HG03520 (cell line): ENCODE measurements at regions not wholly inside any gene's neighbourhood (a gene's known extent, or its start where the extent isn't known, plus 50 kb on each side); places are given as distances from the start of the nearest gene placed in this dataset.
A peak's percentile ranks its signal among the peaks of the same experiment; 100 is the strongest.
"Not testable (repeated sequence)": the region's sequence is repeated elsewhere in the genome, so short reads cannot be mapped to it uniquely, and the experiment has no call there.

Experiments used
- ATAC-seq: cut with Tn5 transposase; IDR thresholded peaks from one replicate; pipeline ENCODE4 v1.9.1; 2021; ENCODE audit warnings: mild to moderate bottlenecking, moderate library complexity; ENCODE audit not compliant: unreplicated experiment

DNA sequence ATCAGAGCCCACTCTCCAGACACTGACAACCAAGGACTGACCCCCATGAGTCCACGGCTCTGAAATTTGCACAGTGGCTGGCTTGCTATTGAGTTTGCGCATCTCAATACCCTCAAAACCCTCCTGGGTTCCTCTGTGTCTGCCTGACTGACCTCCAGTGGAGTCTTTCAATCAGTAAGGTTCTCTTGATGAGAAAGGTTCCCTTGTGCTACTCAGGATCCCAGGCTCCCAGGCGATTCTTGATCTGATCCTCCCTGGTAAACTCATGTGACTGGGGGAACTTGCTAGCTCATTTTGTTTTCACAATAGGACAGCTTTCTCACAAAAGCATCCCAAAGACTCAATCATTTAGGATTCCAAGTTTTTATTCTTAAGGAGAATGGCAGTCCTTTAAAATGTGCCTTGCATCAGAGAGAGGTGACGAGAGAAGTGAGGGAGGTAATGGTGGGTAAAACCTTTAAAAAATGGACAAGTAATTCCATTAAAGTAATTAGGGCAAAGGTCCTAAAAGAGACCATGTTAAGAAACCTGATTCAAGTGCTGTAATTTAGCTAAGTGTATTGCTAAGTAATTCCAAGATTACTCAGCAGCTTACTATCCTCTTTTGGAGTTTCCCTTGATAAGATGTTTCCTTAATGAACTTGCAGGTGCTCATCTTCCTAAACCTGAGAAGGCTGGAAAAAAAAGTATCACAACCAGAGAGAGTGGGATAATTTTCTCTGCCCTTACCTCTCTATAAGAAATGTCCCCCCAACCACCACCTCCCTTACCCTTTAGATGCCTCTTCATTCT is 304.7 kb upstream of the SGK1 start:
- no peak for ATAC-seq

DNA sequence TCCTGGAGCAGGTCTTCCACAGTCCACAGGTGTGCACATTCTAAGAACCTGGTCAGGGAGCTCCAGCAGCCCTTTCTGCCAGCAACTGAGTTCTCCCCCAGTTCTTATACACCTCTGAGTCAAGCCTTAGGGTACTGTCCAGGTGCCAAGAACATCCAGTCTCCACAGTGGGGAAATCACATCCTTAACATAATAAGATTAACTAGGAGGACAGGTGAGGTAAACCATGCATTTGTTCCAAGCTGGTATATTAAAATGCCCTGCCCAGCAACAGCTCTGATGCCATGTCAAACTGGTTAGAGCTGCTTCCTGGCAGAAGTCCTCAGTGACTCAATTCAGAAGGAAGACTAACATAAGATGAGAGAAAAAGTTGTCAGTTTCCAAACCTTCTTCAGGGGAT is 303.9 kb upstream of the SGK1 start:
- ATAC-seq, result no peak

DNA sequence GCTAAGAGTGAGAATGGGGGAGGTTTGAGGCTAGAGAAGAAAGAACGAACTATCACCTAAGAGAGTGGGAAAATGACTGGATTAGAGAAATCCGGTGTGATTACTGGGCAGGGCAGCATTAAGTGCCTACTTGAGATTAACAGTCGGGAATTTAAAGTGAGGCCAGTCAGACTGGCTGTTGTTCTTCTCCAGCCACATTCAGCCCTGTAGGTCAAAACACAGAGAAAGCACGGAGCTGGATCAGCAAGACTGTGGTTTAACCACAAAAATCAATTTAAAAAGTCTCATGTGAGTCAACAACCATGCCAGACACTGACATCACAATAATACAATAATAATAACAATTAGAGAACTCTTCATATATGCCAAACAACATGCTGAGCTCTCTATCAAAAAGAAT is 301.9 kb upstream of the SGK1 start:
- ATAC-seq, result no peak

DNA sequence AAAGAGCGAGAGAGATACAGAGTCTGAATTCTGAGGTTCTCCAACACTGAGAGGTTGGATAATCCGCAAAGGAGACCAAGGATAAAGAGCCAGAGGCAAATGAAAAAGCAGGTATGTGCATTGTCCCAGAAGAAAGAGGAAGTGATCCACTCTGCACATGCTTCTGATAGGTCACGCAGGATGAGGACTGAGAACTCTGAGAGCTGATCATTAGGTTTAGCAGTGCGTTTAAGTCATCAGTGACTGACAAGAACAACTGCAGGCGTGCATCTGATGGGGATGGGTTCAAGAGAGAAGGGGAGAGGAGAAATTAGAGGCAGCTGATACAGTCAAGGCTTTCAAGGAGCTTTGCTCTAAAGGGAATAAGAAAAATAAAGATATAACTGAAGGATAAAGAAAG is 301.2 kb upstream of the SGK1 start:
- ATAC-seq, result peak; percentile 74

DNA sequence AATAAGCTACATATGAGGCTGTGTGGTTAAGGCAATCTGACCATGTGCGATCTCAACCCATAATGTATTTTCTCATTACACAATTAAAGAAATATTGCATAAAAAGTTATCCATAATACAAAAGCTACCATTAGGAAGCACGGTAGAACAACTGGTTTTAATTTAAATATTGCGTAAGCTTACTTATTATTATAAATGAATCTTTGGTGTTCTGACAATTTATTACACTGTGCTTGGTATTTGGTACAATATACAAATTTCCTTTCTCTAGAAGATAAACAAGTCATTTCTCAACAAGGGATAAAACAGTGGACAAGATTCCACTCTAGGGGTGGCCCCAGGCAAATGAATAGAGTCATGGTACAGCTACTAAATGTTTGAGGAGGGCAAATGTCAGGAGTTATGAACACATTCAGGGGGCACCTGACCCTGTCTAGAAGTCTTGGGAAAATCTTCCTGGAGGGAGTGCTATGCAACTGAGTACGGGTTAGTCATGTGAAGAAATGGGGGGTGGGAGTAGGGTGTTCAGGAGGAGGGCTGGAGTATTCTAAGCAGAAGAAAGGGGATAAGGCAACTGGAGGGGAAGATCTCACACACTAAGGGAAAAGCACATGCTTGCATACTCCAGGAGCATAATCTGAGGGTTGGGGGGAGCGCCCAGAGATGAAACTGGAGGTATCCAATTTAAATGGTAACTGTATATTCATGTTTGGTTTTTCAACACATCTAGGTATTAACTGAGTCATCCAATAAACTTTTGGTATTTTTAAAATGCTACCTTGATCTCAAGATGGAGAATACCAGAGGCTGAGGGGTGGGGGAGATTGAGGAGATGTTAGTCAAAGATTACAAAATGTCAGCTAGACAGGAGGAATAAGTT is 296.9 kb upstream of the SGK1 start:
- no peak for ATAC-seq

DNA sequence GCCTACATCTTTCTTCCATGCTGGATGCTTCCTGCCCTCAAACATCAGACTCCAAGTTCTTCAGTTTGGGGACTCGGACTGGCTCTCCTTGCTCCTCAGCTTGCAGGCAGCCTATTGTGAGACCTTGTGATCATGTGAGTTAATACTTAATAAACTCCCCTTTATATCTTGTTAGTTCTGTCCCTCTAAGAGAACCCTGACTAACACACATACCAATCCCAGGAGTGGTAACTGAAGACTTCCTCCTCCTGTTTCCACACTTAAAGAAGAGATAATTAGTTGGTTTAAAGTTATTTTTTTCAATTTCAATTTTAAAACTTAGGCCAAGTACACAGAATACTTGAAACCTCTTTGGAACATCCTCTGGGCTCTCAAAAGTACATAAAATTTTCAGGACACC is 294.2 kb upstream of the SGK1 start:
- ATAC-seq, result not testable (repeated sequence)

DNA sequence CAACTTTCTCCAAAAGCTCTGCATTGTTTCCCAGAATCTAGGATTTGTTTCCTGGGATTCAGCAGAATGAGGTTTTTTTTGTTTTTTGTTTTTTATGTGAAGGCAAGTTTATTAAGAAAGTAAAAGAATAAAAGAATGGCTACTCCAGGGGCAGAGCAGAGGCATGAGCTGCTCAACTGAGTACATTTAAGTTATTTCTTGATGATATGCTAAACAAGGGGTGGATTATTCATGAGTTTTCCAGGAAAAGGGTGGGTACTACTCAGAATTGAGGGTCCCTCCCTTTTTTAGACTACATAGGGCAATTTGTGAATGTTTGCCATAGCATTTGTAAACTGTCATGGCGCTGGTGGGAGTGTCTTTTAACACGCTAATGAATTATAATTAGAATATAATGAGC is 292.5 kb upstream of the SGK1 start:
- no peak for ATAC-seq

DNA sequence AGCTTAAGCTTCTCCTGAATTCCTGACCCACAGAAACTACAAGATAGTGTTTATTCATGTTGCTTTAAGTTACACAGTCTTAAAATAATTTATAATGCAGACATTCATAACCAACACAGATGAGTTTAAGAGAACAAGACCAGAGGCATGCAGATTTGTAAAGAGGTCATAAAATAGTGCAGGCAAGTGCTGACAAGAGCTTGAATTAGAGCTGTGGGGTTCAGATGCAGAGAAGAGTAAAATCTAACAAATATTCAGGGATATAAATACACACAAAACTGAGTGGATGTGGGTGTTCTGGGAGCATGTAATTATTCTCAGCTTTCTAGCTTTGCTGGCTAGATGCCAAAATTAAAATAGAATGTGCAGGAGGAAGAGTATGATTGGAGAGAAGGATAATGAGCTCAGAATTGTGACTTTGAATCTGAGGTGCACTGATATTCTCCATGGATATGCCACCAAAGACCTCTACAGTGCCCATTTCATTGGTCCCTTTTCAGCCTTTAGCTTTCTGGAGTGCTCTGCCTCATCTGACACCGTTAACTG is 291.9 kb upstream of the SGK1 start:
- no peak for ATAC-seq

DNA sequence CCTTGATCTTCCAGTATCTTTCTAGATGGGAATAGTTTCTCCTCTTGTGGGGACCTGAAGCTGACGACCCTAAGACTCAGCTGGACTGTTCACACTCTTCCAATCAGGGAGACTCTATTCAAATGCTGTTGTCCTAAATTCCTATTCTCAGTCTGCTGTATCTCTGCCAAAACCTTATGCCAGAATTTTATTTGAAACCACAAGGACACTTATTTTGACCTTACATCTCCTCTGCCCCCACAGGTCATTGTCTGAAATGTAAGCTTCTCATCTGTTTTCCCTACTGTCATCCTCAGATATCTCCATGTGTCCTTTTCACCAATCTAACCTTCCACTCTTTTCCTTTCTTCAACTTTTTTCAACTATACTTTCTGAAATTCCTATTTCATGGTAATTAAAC is 289.5 kb upstream of the SGK1 start:
- no peak for ATAC-seq

DNA sequence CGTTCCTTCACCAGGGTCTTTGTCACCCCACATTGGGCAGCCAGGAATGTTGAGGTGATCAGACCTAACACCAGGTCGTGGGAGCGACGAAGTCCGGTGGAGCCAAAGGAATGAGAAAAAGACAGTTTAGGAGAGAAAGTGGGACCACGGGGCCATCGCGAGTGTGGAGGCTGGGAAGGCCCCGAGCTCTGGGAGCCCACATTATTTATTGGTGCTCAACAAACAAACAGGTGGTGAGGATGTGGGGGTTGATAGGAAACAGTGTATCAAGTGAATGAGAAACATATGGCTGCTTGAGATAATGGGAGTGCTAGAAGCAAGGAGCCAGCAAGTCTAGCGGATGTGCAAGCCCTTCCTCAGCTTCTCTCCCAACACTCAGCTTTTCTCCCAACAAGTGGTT is 287.1 kb upstream of the SGK1 start:
- ATAC-seq, result no peak

DNA sequence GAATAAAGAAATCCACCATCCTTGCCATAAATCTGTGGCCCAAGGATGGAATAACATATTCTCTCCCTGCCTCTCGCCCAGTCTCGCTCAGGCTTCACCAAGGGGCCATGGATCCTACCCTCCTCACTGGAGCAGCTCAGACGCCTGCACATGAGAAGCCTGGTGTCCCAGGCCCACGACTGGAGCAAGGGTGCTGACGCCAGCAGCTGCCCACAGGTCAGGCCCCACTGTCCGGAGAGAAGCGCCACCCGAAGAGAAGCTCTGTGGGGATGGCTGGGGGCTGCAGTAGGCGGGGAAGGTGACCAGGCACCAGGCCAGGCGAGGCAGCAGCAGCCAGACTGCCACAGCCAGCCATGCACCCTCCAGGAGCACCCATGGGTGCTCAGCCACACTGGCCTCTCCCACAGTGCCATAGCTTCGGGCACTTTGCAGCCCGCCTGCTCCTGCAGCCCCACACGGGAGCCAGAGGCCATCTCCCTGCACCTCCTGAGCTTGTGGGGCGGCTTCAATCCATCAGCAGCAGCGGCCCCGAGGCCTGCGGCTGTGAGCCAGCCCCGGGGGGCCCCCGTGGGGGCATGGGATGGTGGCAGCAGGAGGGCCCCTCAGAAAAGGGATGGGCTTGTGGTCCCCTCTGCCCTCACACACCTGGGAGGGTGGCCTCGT is 286.2 kb upstream of the SGK1 start:
- ATAC-seq, result no peak

DNA sequence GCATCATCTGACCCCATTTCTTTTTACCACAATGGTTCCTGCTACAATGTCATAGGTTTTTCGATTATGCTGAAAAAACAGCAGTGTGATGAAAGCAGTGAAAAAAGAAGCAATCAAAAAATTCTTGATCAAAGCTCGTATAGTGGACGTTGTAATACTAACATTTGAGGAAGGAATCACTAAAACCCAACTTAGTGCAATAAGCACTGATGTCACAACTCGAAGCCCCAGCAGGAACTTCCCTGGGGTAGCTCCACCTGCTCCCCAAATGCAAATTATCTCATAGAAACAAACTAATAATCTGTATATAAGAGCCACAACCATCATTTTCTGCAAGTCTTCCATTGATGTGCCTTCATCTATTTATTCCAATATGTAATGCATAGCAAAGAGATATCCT is 285.6 kb upstream of the SGK1 start:
- no peak for ATAC-seq

DNA sequence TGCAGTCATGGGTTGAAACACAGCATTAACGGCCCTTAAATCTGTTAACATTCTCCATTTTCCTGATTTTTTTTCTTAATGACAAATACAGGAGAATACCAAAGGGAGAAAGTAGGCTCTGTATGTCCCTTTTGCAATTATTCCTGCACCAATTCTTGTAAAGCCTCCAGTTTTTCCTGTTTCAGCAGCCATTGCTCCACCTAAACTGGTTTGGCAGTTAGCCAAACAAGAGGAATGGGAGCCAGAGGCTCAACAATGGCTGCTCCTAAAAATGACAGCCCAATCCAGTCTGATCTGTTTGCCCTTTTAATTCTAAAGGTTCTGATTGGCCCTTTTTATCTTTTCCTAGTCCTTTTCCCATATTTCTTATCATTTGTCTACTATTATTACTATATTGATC is 284.2 kb upstream of the SGK1 start:
- no peak for ATAC-seq

DNA sequence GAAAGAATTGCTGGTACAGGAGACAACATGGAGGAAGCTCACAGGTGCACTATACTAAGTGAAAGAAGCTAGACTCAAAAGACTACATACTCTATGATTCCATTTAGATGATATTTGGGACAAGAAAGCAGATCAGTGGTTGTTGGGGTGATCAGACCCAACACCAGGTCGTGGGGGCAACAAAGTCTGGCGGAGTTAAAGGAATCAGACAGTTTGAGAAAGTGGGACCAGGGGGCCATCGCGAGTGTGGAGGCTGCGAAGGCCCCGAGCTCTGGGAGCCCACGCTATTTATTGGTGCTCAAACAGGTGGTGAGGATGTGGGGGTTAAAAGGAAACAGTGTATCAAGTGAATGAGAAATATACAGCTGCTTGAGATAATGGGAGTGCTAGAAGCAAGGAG is 282.8 kb upstream of the SGK1 start:
- no peak for ATAC-seq

DNA sequence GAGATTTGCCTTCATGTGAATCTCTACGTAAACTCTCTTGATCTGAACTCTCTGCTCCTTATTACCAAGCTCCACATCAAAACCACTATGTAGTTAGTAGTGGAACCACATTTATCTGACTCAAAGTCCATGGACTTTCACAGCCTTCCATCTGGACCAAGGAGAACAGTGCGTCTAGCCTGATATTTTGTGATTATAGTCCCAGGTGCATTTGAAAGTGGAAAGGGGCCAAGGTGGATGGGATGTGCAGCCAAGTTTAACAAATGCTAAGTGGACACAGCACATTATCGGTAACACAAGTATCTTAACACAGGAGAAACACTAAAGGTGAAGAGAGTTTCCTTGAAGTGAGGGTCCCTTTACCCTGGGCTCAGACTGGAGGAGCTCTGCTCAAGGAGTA is 281.2 kb upstream of the SGK1 start:
- no peak for ATAC-seq

DNA sequence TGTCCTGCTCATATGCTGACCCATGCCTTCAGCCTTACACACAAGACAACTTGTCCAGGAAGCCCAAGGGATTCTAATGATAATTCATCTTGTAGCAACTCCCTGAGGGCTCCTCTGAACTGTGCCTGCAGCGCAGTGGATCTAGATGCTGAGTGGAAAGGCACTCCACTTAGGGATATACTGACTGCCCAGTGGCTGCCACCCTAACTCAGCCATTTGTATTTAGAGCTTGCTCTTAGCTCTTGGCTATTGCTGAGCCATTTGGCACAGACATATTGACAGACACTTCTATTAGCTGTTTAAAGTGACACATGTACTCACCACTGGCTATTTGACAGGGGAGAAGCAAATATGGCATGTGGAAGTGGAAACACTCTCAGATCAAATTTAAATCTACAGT is 278.3 kb upstream of the SGK1 start:
- ATAC-seq, result no peak

DNA sequence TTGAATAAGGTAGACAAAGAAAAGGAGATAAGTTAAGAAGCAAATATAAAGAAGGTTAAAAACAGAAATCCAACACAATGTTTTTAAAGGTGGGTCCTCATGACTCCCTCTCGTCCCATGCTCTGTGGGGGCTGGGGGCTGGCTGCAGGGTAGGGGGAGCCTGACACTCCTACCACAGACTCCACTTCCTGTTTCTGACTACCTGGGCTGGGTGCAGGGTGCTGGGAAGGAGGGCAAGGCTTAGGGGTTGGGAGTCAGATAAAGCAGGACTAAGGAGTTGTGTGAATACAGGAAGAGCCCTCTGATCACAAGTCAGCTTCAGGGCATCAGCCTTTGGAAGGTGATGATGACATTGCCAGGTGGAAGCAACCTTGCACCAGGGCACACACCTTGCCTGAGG is 277.0 kb upstream of the SGK1 start:
- no peak for ATAC-seq

DNA sequence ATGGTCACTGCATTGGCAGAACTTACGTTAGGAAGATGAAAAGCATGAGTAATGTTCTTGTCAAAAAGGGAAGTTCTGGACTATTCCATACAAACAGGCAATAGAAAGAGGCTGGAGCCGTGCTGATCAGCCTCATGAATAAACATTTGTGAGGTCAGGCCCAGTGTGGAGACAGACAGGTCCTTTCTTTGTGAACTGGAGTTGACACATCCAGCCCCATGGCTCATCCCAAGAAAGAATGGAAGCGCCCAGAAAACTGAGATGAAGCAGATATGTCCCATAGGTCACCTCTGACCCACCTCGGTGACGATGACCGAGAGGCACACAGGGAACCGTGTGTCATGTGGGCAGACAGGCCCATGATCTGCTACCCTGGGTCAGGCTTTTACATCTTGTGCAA is 276.0 kb upstream of the SGK1 start:
- no peak for ATAC-seq

DNA sequence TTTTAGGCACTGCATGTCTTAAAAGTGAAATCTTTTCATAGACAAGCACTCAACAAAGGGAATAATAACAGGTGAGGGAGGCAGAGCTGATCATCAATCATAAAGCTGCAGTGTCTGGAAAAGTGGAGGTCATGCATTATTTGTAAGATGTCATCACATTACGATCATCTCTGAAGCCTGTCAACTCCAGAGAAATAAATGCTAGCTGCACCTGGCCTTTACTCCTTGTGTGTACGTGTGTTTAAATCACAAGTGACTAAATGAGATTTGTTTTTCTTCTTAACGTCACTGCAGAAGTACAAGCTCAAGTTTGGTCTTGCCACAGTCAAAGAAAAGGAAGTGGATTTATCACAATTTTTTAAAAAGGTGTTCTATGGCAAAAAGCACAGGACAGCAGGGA is 275.5 kb upstream of the SGK1 start:
- ATAC-seq, result no peak

DNA sequence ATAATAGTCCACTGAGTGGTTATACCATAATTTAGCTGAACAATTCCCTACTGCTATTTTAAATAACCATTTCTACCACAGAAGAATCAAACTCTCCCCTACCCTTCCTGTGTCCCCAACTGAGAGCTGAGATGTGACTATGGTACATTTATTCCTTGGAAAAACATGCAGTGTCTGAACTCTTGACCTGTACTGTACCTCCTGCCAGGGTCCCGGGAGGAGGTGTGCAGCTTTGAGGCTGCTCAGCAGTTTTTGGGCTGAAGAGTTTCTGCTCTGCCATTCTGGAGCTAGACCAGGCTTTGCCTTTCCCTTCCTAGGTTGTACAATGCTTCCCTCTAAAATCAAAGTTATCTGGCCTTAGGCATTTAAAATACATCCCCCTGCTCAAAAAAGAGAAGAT is 275.1 kb upstream of the SGK1 start:
- ATAC-seq, result no peak

DNA sequence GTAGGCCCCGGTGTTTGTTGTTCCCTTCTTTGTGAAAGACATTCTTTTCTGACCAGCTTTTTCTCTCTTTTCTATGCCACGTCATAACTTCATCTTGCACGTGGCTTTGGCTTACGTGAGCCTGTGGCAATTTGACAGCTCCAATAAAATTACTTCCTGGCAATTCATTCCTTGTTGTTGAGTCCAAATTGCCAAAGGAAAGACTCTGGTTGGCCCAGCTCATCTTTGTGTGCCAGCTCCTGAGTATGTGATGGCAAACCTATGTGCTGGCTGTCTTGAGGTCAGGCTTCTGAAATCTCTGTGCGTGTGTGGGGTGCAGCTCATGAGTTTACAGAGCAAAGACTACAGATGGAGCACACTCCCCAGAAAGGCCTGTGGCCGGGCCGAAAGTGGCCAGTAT is 272.5 kb upstream of the SGK1 start:
- ATAC-seq, result no peak

DNA sequence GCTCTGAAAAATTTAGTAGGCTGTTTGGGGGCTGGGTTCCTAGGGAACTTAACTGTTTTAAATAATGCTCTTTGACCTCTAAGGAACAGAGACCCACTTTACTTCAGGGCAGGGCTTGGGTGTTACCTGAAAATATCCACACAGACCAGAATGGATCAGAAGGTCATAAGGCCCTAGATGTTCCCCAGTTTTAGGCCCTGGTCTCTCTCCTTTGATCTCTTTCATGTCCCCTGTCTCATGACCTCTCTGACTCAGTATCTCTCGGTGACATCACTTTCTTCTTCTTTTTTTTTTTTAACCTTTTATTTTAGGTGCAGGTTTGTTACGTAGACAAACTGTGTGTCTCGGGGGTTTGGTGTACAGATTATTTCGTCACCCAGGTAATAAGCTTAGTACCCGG is 272.1 kb upstream of the SGK1 start:
- ATAC-seq, result no peak
